ENCODE measurements at regions not wholly inside any gene's neighbourhood (a gene's known extent, or its start where the extent isn't known, plus 50 kb on each side); places are given as distances from the start of the nearest gene placed in this dataset.

GRCh38 chr6:93751969-93752368, 332.6 kb upstream of the EPHA7 start:
- no peak for TF ChIP-seq CTCF (IDR thresholded peaks at IDR 0.05)
- TF ChIP-seq POLR2A (IDR thresholded peaks at IDR 0.05), result no peak
